Panc1 (cell line): ENCODE measurements at regions not wholly inside any gene's neighbourhood (a gene's known extent, or its start where the extent isn't known, plus 50 kb on each side); places are given as distances from the start of the nearest gene placed in this dataset.

Experiments used
- ATAC-seq: fragments of 200-7000 bp; cut with Tn5 transposase; 2 replicates; pipeline ENCODE4 v1.9.1; 2020; ENCODE audit warnings: mild to moderate bottlenecking, moderate library complexity
- BruUV-seq: library from RNA; stranded (reverse); fragments of 400-500 nt; replicated peaks from 2 replicates; lab custom pipeline; 2021; lab: Mats Ljungman, UMichigan
- CTCF ChIA-PET: fragments of 300-600 bp; sonication (Branson Sonifier 250); formaldehyde crosslinking; loops from one replicate; lab custom pipeline; 2022; ENCODE audit warnings: antibody characterized with exemption; lab: Charles Lee
- POLR2A ChIA-PET: fragments of 300-600 bp; sonication (Branson Sonifier 250); formaldehyde crosslinking; loops from one replicate; lab custom pipeline; 2022; ENCODE audit warnings: antibody characterized with exemption; lab: Charles Lee
- DNase-seq: peaks from one replicate; pipeline ENCODE4 v3.0.0-alpha.2; 2010; ENCODE audit warnings: low read depth, low spot score
- H3K27ac ChIP-seq: 2 replicates; pipeline ENCODE4 v1.5.1; 2011; ENCODE audit warnings: mild to moderate bottlenecking, low read length, inconsistent platforms
- H3K27me3 ChIP-seq: fragments of 200-500 bp; sonication (Bioruptor generic); 2 replicates; pipeline ENCODE4 v1.6.0; 2014; ENCODE audit warnings: low read length, inconsistent platforms; ENCODE audit not compliant: control insufficient read depth, insufficient read depth
- H3K36me3 ChIP-seq: fragments of 200-500 bp; sonication (Bioruptor generic); 2 replicates; pipeline ENCODE4 v1.5.1; 2014; ENCODE audit warnings: inconsistent platforms, mild to moderate bottlenecking, low read length, moderate library complexity; ENCODE audit not compliant: control insufficient read depth, insufficient read depth
- H3K4me1 ChIP-seq: 2 replicates; pipeline ENCODE4 v1.5.1; 2011; ENCODE audit warnings: inconsistent platforms, mild to moderate bottlenecking, low read length, moderate library complexity; ENCODE audit not compliant: control insufficient read depth, insufficient read depth
- H3K4me3 ChIP-seq, 2 experiments: 2 replicates each; pipeline ENCODE4 v1.5.1; 2011 to 2012; ENCODE audit warnings: low read depth in 2 of 2, low read length in 2 of 2, mild to moderate bottlenecking in 2 of 2, inconsistent platforms in 1 of 2, moderate library complexity in 1 of 2
- H3K9me3 ChIP-seq: fragments of 200-500 bp; sonication (Bioruptor generic); 2 replicates; pipeline ENCODE4 v1.5.1; 2014; ENCODE audit warnings: low read depth, mild to moderate bottlenecking, inconsistent platforms, low read length, moderate library complexity; ENCODE audit not compliant: control insufficient read depth, insufficient read depth
- POLR2AphosphoS5 ChIP-seq: IDR thresholded peaks from 2 replicates; pipeline ENCODE4 v1.6.1; 2012; ENCODE audit warnings: mild to moderate bottlenecking, low read depth, low read length, moderate library complexity
- REST ChIP-seq, 2 experiments: IDR thresholded peaks; 2 replicates each; pipeline ENCODE4 v1.6.1; 2011 to 2012; ENCODE audit warnings: low read depth in 2 of 2, control low read depth in 1 of 2, low read length in 1 of 2, mild to moderate bottlenecking in 1 of 2, moderate library complexity in 1 of 2; ENCODE audit not compliant: insufficient read depth in 1 of 2
- SIN3A ChIP-seq: IDR thresholded peaks from 2 replicates; pipeline ENCODE4 v1.6.1; 2012; ENCODE audit warnings: low read depth, mild to moderate bottlenecking, low read length, moderate library complexity, borderline replicate concordance; ENCODE audit not compliant: insufficient read depth
- TCF7L2 ChIP-seq: IDR thresholded peaks from 2 replicates; pipeline ENCODE4 v1.6.1; 2011; ENCODE audit warnings: mild to moderate bottlenecking, low read depth, low read length, inconsistent platforms
- in situ Hi-C: cut with HindIII; loops from 2 replicates; pipeline ENCODE4 v1.10.0; 2016; ENCODE audit warnings: low sequenced_read_pairs, low pct_unique_long_range_greater_than_20kb
- intact Hi-C: fragments of 100-400 bp; cut with micrococcal nuclease; formaldehyde crosslinking; loops from one replicate; pipeline ENCODE4 v1.10.0; 2022; ENCODE audit not compliant: unreplicated experiment
- TF ChIP-seq, protein P1 (sequence below): fragments of 450-650 bp; IDR thresholded peaks from 2 replicates; pipeline ENCODE4 v1.5.1; 2017; ENCODE audit warnings: mild to moderate bottlenecking

- H3K27ac ChIP-seq, result no peak overlapping the region
- no peak for DNase-seq
- BruUV-seq, result no TSS peak
- no peak for ATAC-seq
- intact Hi-C loops (no loop called here), in situ Hi-C loops (no loop called here)
- CTCF ChIA-PET, result no interaction called here
- no peaks in the 10 kb centered on the region for H3K9me3 ChIP-seq
- POLR2A ChIA-PET, result no interaction called here
- no peaks in the 10 kb centered on the region for H3K36me3 ChIP-seq
- no peak overlapping the region for H3K4me3 ChIP-seq
- H3K4me1 ChIP-seq, result no peaks in the 10 kb centered on the region
- peaks cover 3% of the 10 kb centered on the region; the same call in 1 of the 2 replicates for H3K27me3 ChIP-seq
- TF ChIP-seq POLR2AphosphoS5 (no peak), REST (IDR thresholded peaks at IDR 0.05; ENCODE audit: insufficient read depth in 1 of 2, low read depth in 2 of 2, low read length in 1 of 2) (no peak)
- TF ChIP-seq, protein P1, sequence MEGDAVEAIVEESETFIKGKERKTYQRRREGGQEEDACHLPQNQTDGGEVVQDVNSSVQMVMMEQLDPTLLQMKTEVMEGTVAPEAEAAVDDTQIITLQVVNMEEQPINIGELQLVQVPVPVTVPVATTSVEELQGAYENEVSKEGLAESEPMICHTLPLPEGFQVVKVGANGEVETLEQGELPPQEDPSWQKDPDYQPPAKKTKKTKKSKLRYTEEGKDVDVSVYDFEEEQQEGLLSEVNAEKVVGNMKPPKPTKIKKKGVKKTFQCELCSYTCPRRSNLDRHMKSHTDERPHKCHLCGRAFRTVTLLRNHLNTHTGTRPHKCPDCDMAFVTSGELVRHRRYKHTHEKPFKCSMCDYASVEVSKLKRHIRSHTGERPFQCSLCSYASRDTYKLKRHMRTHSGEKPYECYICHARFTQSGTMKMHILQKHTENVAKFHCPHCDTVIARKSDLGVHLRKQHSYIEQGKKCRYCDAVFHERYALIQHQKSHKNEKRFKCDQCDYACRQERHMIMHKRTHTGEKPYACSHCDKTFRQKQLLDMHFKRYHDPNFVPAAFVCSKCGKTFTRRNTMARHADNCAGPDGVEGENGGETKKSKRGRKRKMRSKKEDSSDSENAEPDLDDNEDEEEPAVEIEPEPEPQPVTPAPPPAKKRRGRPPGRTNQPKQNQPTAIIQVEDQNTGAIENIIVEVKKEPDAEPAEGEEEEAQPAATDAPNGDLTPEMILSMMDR, result no peak
These were observed 240.1 kb upstream of the HDAC4 start for GRCh38 chr2:239640676-239641578.

- BruUV-seq, result no TSS peak
- in situ Hi-C loops (no loop called here), intact Hi-C loops (no loop called here)
- no peak overlapping the region for H3K27ac ChIP-seq
- DNase-seq, result no peak
- ChIA-PET CTCF (no interaction called here), POLR2A (no interaction called here)
- H3K9me3 ChIP-seq, result no peaks in the 10 kb centered on the region
- TF ChIP-seq REST (IDR thresholded peaks at IDR 0.05; ENCODE audit: insufficient read depth in 1 of 2, low read depth in 2 of 2, low read length in 1 of 2), result no peak
- TF ChIP-seq, protein P1, result no peak
- no peak for TF ChIP-seq TCF7L2
- no peak for TF ChIP-seq SIN3A
- no peak for TF ChIP-seq POLR2AphosphoS5
- no peaks in the 10 kb centered on the region for H3K4me1 ChIP-seq
- H3K4me3 ChIP-seq, result no peak overlapping the region
- H3K27me3 ChIP-seq, result peaks cover 3% of the 10 kb centered on the region; the same call in 1 of the 2 replicates
- no peak for ATAC-seq
- no peaks in the 10 kb centered on the region for H3K36me3 ChIP-seq
These were observed 239.4 kb upstream of the HDAC4 start for GRCh38 chr2:239640210-239640609.
